B cell (primary cell): ENCODE measurements at regions not wholly inside any gene's neighbourhood (a gene's known extent, or its start where the extent isn't known, plus 50 kb on each side); places are given as distances from the start of the nearest gene placed in this dataset.

Experiments used
- ATAC-seq: fragments of 200-7000 bp; cut with Tn5 transposase; one replicate; pipeline ENCODE4 v1.10.0; 2021; ENCODE audit warnings: low read depth, mild to moderate bottlenecking, moderate number of reproducible peaks, moderate library complexity
- CTCF ChIA-PET: fragments of 350-600 bp; sonication (Branson Sonifier 250); formaldehyde crosslinking; loops from one replicate; lab custom pipeline; 2021; ENCODE audit warnings: antibody characterized with exemption, inconsistent platforms; lab: Charles Lee
- POLR2A ChIA-PET: fragments of 350-600 bp; sonication (Branson Sonifier 250); formaldehyde crosslinking; loops from one replicate; lab custom pipeline; 2021; ENCODE audit warnings: antibody characterized with exemption; lab: Charles Lee
- DNase-seq: peaks from one replicate; pipeline ENCODE4 v3.0.0; 2013
- H2AFZ ChIP-seq: 2 replicates; pipeline ENCODE4 v1.6.1; 2012; ENCODE audit warnings: mild to moderate bottlenecking, low read depth, low read length; ENCODE audit not compliant: insufficient read depth, poor library complexity, severe bottlenecking
- H3K27ac ChIP-seq, 2 donors: 1 replicate in 1 of 2; 2 replicates in 1 of 2; pipeline ENCODE4 v1.5.1; 2012 to 2013; ENCODE audit warnings: low read length in 2 of 2, mild to moderate bottlenecking in 2 of 2, moderate library complexity in 1 of 2
- H3K27me3 ChIP-seq, 4 experiments: fragments of 200-600 bp in 1 of 4; sonication (generic) in 1 of 4; replicated peaks in 1 of 4; 1 replicate in 2 of 4; 2 replicates in 2 of 4; pipeline versions ENCODE4 v1.6.1 to v1.7.0; 2013 to 2016; ENCODE audit warnings: low read length in 3 of 4, mild to moderate bottlenecking in 2 of 4, mixed read lengths in 1 of 4, moderate library complexity in 1 of 4; ENCODE audit not compliant: insufficient read depth in 4 of 4, control insufficient read depth in 3 of 4; ENCODE audit errors: control extremely low read depth in 1 of 4
- H3K36me3 ChIP-seq, 2 experiments: replicated peaks in 1 of 2; 1 replicate in 1 of 2; 2 replicates in 1 of 2; pipeline versions ENCODE4 v1.6.1 to v1.7.1; 2013; ENCODE audit warnings: low read length in 1 of 2; ENCODE audit not compliant: insufficient read depth in 2 of 2, control insufficient read depth in 1 of 2; ENCODE audit errors: control extremely low read depth in 1 of 2, extremely low read depth in 1 of 2
- H3K4me1 ChIP-seq, 2 donors: fragments of 200-600 bp in 1 of 2; sonication (generic) in 1 of 2; 1 replicate in 1 of 2; 2 replicates in 1 of 2; pipeline versions ENCODE4 v1.5.1 to v1.6.1; 2013 to 2017; ENCODE audit warnings: low read length in 2 of 2; ENCODE audit not compliant: control insufficient read depth in 2 of 2, insufficient read depth in 2 of 2
- H3K4me2 ChIP-seq: replicated peaks from 2 replicates; pipeline ENCODE3; 2012; ENCODE audit warnings: mild to moderate bottlenecking, low read depth, low read length; ENCODE audit not compliant: poor library complexity, severe bottlenecking
- H3K4me3 ChIP-seq, 5 experiments: fragments of 200-600 bp in 1 of 5; sonication (generic) in 1 of 5; 1 replicate in 3 of 5; 2 replicates in 2 of 5; pipeline versions ENCODE4 v1.5.1 to v1.7.0; 2011 to 2016; ENCODE audit warnings: low read length in 4 of 5, mild to moderate bottlenecking in 4 of 5, low read depth in 2 of 5, control low read depth in 1 of 5, moderate library complexity in 1 of 5; ENCODE audit not compliant: insufficient read depth in 1 of 5; ENCODE audit errors: control extremely low read depth in 1 of 5, extremely low read depth in 1 of 5
- H3K79me2 ChIP-seq: fragments of 200-600 bp; sonication (generic); one replicate; pipeline ENCODE4 v1.6.0; 2016; ENCODE audit warnings: low read length; ENCODE audit not compliant: control insufficient read depth, insufficient read depth
- H3K9ac ChIP-seq: fragments of 200-600 bp; sonication (generic); 2 replicates; pipeline ENCODE4 v1.6.1; 2017; ENCODE audit warnings: mild to moderate bottlenecking, low read length, moderate library complexity
- H3K9me3 ChIP-seq, 3 donors: one replicate each; pipeline versions ENCODE4 v1.6.1 to v1.7.1; 2013; ENCODE audit warnings: low read length in 2 of 3; ENCODE audit not compliant: control insufficient read depth in 2 of 3, insufficient read depth in 1 of 3; ENCODE audit errors: control extremely low read depth in 1 of 3
- H4K20me1 ChIP-seq: 2 replicates; pipeline ENCODE4 v1.6.0; 2012; ENCODE audit warnings: mild to moderate bottlenecking, low read length; ENCODE audit not compliant: insufficient read depth, control insufficient read depth, poor library complexity, severe bottlenecking
- H3K27ac Mint-ChIP-seq: one replicate; pipeline ENCODE4 v1.8.0; 2021; ENCODE audit warnings: mixed read lengths
- H3K27me3 Mint-ChIP-seq: one replicate; pipeline ENCODE4 v1.8.0; 2021; ENCODE audit warnings: mixed read lengths
- H3K4me1 Mint-ChIP-seq: one replicate; pipeline ENCODE4 v1.8.0; 2021; ENCODE audit warnings: mixed read lengths
- H3K4me3 Mint-ChIP-seq: one replicate; pipeline ENCODE4 v1.8.0; 2021; ENCODE audit warnings: mixed read lengths
- H3K9me3 Mint-ChIP-seq: one replicate; pipeline ENCODE4 v1.8.0; 2022; ENCODE audit warnings: mixed read lengths; ENCODE audit not compliant: insufficient read depth
- CTCF ChIP-seq: fragments of 200-600 bp; IDR thresholded peaks from one replicate; pipeline ENCODE4 v1.8.0; 2022; ENCODE audit warnings: antibody characterized with exemption, mild to moderate bottlenecking
- EZH2 ChIP-seq: IDR thresholded peaks from 2 replicates; pipeline ENCODE4 v1.6.1; 2012; ENCODE audit warnings: borderline replicate concordance, low read depth, mild to moderate bottlenecking, moderate library complexity, low read length; ENCODE audit not compliant: insufficient read depth, poor library complexity, severe bottlenecking
- WGBS: methylation state at CpG from one replicate; pipeline ENCODE4 v1.1.5; 2013; ENCODE audit warnings: missing lambda C conversion rate; ENCODE audit not compliant: insufficient coverage; 5-methylcytosine and 5-hydroxymethylcytosine counted together
- intact Hi-C: fragments of 100-400 bp; cut with micrococcal nuclease; formaldehyde crosslinking; loops from one replicate; pipeline ENCODE4 v1.10.0; 2022

GRCh38 chr1:38508232-38508631, 351.3 kb downstream of the RRAGC start:
- TF ChIP-seq CTCF (no peak), EZH2 (no peak)
- DNase-seq (no peak), ATAC-seq (no peak)
- Histone ChIP-seq H3K4me1 (no peaks in the 10 kb centered on the region), H2AFZ (no peak overlapping the region), H3K4me3 (no peak overlapping the region), H3K79me2 (no peaks in the 10 kb centered on the region), H3K36me3 (no peaks in the 10 kb centered on the region), H3K4me2 (no peak overlapping the region), H4K20me1 (no peaks in the 10 kb centered on the region), H3K9ac (no peak overlapping the region), H3K27me3 (peaks cover 0 to 36% (median 18%) of the 10 kb centered on the region in 4 experiments), H3K9me3 (no peaks in the 10 kb centered on the region), H3K27ac (no peak overlapping the region)
- ChIA-PET POLR2A (no interaction called here), CTCF (no interaction called here)
- H3K4me1 Mint-ChIP-seq: no peaks in the 10 kb centered on the region
- intact Hi-C loops: loop anchor here (10.0 kb wide), 1 partner anchor 143 kb away; no protein-coding TSS in a partner anchor
- H3K4me3 Mint-ChIP-seq: no peak overlapping the region
- H3K27me3 Mint-ChIP-seq: peaks cover 61% of the 10 kb centered on the region
- no peak overlapping the region for H3K27ac Mint-ChIP-seq
- 53% methylated on average over 4 of the region's 6 CpGs for WGBS
- H3K9me3 Mint-ChIP-seq: no peaks in the 10 kb centered on the region

DNA sequence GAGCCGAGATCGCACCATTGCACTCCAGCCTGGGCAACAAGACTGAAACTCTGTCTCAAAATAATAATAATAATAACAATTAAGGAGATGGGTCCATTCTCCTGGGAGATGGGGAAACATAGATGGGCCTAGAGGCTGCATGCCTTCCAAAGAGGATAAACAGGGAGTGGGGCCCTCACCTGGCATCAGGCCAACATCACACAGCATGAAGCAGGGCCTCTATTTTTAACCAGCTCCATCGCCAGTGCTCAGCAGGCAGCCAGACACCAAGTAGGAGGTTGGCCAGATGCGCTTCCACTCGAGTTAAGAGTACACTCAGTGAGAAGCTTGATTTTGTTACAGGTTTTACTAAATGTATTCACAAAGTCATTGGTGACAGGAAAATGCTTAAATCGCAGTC, 352.0 kb downstream of the RRAGC start:
- Histone ChIP-seq H3K4me3 (no peak overlapping the region), H3K4me2 (no peak overlapping the region), H3K79me2 (no peaks in the 10 kb centered on the region), H3K9me3 (no peaks in the 10 kb centered on the region), H3K9ac (no peak overlapping the region), H3K27me3 (peaks cover 0 to 34% (median 18%) of the 10 kb centered on the region in 4 experiments), H3K4me1 (no peaks in the 10 kb centered on the region), H2AFZ (no peak overlapping the region), H4K20me1 (no peaks in the 10 kb centered on the region), H3K36me3 (no peaks in the 10 kb centered on the region), H3K27ac (no peak overlapping the region)
- H3K9me3 Mint-ChIP-seq: no peaks in the 10 kb centered on the region
- ChIA-PET POLR2A (no interaction called here), CTCF (no interaction called here)
- WGBS: 84% methylated on average over 4 of the region's 6 CpGs
- H3K4me3 Mint-ChIP-seq: no peak overlapping the region
- H3K27ac Mint-ChIP-seq: no peak overlapping the region
- DNase-seq (no peak), ATAC-seq (no peak)
- TF ChIP-seq EZH2: no peak
- TF ChIP-seq CTCF: no peak
- intact Hi-C loops: loop anchor here (10.0 kb wide), 1 partner anchor 143 kb away; no protein-coding TSS in a partner anchor
- peaks cover 2% of the 10 kb centered on the region for H3K4me1 Mint-ChIP-seq
- peaks cover 59% of the 10 kb centered on the region for H3K27me3 Mint-ChIP-seq
